HS-5 (cell line): ENCODE measurements at regions not wholly inside any gene's neighbourhood (a gene's known extent, or its start where the extent isn't known, plus 50 kb on each side); places are given as distances from the start of the nearest gene placed in this dataset.
"Not testable (repeated sequence)": the region's sequence is repeated elsewhere in the genome, so short reads cannot be mapped to it uniquely, and the experiment has no call there.

ENCODE experiments used
- DNase-seq: peaks from one replicate; pipeline ENCODE4 v3.0.0-alpha.2; 2012; ENCODE audit warnings: low read depth

DNA sequence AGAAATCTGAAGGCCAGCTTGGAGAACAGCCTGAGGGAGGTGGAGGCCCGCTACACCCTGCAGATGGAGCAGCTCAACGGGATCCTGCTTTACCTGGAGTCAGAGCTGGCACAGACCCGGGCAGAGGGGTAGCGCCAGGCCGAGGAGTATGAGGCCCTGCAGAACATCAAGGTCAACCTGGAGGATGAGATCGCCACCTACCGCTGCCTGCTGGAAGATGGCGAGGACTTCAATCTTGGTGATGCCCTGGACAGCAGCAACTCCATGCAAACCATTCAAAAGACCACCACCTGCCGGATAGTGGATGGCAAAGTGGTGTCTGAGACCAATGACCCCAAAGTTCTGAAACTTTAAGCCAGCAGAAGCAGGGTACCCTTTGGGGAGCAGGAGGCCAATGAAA lies 318.4 kb downstream of the ZFHX3 start:
- not testable (repeated sequence) for DNase-seq

DNA sequence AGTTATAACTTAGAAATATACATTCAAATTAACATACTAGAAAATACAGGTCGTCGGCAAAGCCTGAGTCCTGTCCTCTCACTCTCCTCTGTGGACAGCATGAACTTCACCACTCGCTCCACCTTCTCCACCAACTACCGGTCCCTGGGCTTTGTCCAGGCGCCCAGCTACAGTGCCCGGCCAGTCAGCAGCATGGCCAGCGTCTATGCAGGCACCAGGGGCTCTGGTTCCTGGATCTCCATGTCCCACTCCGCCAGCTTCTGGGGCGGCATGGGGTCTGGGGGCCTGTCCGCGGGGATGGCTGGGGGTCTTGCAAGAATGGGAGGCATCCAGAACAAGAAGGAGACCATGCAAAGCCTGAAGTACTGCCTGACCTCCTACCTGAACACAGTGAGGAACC lies 319.4 kb downstream of the ZFHX3 start:
- DNase-seq = no peak

DNA sequence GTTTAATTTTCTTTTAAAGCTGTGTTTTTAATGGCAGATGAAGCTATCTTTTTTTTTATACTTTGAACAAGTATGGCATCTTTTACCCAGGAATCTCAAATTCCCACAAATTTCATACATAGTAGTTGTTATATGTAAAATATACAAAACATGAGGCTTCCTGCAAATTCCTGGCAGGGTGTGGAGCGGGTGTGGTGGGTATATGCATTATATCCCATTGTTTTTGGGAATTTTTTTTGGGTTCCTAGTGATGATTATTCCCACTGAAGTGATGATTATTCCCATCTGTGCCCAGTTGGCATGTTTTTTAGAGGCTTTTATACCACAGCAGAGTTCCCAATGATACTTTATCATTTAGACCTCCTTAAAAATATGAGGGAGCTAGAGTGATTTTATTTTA lies 320.4 kb downstream of the ZFHX3 start:
- DNase-seq = no peak

DNA sequence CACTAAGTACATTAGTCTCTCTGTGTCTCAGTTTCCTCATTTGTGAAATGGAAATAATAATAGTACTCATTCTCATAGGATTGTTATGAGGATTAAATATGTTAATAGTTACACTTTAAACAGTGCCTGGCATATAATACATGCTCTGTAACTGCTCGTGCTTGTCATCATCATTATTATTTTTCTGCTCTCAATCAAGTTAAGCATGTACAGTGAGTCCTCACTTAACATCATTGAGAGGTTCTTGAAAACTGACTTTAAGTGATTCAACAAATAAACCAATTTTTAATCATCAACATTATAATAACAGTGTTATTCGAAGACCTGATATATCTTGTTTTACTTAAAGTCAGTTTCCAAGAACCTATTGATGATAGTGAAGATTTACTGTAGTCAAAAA lies 322.3 kb downstream of the ZFHX3 start:
- DNase-seq = no peak

DNA sequence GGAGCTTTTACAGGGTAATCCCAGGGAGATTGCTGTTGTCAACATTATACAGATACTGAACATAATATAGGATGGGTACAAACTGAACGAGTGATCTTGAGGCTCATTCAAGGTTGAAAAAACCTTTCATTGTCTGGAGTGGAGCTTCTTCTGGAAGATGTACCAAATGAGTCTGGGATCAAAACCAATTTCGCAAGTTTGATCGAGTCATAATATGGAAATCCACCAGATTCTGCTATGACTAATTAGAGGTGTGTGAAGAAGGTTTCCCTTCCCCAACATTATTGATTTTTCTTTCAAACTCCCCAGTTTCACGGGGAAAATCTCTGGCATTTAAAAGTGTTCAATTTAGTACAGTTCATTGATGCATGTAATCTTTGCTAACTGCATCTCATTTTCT lies 324.1 kb downstream of the ZFHX3 start:
- DNase-seq = peak; percentile 71

DNA sequence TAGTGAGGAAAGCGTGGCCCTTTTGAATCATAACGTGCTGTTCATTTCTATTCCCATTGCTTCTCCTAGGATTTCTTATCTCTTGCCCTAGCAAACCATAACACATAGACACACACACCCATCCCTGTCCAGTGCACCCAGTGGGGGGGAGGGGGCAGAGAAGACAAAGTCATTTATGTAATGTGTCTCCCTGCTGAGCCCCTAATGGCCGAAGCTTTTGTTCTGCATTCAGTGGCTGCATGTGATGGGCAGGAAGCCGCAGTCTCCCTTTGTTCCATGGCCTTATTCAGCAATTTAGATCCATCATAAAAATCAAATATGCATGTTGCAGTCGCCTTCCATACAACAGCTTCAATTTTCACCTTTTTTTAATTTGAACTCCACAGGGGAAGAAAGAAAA lies 325.4 kb downstream of the ZFHX3 start:
- no peak for DNase-seq

DNA sequence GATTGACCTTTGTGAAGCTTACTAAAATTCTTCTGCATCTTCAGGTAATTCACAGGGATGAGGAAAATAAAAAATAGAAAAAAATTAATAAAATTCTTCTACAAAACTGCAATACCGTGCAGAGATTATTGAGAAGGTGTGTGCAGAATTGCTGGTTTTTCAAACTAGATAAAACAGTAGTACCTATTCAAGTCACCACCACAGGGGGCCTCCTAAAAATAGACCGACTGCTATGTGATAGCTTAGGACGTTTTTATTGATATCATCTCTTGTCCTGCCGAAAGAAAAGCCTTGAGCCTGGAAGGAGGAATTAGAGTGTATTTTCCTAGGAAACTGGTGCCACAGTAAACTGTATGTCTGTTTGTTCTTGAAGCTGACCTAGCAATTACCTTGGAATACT lies 325.9 kb downstream of the ZFHX3 start:
- no peak for DNase-seq

DNA sequence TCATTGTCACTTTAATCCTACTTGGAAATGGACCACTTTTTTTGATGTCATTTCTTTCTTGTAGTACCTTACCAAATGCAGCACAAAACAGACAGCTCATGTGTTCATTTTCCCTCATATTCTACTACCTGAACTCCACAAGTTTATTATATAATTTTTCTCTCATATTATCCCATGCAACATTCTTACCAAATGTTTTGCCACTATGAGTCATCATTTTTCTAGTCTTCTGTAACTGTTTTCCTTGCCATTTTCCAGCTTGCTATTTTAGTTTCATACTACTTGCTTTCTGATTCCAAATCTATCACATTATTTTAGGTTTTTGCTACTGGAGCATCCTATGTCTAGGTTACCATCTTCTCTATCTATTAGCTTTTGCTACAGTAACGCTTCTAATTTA lies 332.7 kb downstream of the ZFHX3 start:
- no peak for DNase-seq

DNA sequence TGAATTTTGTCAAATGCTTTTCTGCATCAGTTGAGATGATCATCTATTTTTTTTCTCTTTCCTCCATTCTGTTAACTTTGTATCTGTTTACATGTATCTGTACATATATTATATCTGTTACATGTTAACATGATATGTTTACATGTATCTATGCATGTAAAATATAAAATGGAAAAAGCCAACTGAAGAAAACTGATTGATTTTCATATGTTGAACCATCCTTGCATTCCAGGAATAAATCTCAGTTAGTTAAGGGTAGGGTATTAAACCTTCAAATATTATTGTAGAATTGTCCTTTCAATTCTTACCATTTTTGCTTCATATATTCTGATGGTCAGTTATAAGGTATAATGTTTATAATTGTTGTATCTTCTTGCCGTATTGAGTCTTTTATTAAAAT lies 336.1 kb downstream of the ZFHX3 start:
- no peak for DNase-seq

DNA sequence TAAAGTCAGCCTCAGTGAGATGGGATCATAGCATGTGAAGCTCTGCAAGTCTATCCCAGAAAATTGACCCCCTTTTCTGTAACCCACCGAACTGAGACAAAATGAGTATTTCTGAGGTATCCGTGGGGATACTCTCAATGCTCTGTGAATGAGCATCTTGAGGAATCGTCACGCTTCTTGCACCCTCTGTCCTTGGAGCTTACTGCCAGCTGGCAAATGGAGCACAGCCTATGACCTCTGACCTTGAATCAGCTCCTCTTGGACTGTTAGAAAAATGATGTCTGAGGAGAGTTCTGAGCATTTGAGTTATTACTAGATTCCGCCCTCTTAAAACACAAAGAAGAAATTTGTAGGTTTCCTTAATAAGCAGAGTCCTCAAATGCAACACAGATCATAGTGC lies 342.1 kb downstream of the ZFHX3 start:
- no peak for DNase-seq

DNA sequence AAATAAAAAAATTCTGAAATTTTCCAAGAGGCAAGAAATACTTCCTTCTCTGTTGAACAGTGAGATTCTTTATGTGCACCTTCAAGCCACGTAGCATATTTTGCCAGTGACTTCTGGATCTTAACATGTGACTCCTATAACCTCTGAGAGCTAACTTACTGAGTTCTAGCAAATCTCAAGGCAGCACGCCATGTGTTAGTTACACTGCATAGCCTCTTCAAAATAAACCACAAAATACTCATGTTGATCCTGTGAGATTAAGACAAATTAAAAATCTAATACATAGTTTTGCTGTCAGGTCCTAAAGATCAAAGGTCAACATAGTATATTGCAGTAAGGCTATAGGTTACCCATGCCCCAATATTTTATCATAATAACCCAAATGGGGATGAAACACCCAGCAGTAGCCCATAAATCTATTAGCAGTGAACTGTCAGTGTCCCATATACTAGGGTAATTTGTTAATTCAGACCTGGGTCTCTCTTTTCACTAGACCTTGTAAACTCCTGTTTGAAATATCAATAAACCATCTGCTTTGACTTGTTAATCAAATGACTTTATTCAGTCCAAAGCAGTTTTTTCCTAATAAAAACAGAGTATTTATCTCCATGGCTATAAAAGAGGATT lies 343.1 kb downstream of the ZFHX3 start:
- DNase-seq = no peak

DNA sequence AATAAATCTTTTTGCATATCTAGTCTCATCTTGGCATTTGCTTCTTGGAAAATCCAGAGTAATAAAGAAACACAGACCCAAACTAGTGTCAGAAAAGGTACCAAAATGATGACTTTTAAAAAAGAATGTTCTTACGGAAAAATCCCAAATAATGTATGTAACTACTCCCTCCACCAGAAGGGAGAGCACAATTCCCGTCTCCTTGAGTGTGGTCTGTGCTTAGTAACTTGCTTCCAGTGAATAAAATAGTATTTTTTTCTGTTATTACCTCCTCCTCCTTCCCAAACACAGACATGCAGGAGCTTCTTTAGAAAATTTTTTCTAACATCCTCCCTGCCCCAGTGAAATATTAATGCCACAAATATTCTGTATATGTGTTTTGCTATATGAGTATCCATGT lies 358.1 kb downstream of the ZFHX3 start:
- no peak for DNase-seq

DNA sequence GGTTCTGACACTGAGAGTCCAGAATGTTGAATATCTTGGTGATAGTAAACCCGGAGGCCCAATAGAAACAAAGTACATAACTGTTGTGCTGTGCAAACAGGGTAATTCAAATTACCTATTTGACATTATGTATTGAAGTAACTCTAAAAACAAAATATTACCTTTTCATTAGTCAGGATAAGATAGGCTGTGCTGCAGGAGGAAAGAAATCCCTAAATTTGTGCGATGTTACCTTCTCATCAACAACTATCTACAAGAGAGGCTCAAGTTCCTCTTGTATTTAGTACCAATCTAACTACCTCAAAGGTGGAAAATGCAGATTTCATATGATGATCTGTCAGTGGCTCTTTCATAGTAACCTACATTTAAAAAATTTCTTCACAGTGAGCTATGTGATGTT lies 367.2 kb downstream of the ZFHX3 start:
- DNase-seq = no peak

DNA sequence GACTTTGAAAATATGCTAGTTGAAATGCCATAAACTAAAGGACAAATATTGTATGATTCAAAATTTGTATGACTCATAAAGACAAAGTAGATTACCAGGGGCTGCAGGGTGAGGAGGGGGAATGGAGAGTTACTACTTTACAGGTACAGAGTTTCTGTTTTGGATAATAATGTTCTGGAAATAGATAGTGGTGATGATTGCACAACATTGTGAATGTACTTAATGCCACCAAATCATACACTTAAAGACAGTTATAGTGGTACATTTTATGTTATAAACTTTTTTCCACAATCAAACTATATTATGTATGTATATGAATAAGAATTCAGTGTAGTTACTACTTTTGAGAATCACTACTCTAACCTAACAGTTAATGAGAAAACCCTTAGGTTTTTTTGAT lies 368.1 kb downstream of the ZFHX3 start:
- no peak for DNase-seq

DNA sequence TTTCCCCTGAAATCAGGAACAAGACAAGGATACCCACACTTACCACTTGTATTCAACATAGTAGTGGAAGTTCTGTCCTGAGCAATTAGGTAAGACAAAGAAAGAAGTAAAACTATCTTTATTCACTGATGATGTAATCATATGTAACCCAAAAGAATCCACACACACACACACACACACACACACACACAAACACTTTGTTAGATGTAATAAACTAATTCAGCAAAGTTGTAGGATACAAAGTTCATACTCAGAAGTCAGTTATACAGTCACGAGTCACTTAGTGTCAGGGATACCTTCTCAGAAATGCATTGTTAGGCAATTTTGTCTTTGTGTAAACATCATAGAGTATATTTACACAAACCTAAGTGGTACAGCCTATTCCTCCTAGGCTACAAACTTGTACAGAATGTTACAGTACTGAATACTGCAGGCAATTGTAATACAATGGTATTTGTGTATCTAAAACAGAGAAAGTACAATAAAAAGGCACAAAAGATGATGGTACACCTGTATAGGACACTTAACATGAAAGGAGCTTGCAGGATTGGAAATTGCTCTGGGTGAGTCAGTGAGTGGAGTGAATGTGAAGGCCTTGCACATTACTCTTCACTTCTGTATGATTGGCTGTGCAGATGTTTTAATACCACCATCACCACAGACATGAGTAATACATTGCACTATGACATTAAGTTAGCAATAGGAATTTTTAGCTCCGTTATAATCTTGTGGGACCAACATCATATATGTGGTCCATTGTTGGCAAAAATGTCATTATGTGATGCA lies 370.1 kb downstream of the ZFHX3 start:
- peak; percentile 45 for DNase-seq

DNA sequence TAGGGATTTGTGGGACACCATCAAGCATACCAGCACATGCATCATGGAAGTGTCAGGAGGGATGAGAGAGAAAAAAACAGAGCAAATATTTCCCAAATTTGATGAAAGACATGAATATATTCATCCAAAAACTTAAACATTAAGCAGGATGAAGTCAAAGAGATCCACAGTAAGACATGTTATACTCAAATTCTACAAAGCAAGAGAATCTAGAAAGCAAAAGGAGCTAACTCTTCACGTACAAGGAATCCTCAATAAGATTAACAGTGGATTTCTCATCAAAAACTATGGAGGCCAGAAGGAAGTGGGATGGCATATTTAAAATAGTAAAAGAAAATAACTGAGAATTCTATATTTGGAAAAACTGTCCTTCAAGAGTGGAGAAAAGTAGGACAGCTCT lies 374.8 kb downstream of the ZFHX3 start:
- DNase-seq = no peak

DNA sequence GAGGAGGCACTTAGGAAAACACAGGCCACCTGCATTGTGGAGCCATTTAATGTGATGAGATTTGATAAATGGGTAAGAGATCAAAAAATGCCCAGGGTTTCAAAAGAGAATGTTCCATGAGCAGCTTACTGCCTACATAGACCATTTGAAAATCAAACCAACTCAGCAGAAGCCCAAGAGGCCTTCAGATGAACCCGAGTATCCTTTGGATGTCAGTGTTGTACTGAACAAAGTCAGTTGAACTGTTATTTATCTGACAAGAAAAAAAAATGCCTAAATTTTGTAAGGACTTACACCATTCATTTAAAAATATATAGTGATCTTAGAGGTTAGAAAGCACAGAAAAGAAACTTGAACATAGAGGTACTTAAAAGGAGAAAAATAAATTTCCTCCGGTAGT lies 381.7 kb downstream of the ZFHX3 start:
- DNase-seq = no peak

DNA sequence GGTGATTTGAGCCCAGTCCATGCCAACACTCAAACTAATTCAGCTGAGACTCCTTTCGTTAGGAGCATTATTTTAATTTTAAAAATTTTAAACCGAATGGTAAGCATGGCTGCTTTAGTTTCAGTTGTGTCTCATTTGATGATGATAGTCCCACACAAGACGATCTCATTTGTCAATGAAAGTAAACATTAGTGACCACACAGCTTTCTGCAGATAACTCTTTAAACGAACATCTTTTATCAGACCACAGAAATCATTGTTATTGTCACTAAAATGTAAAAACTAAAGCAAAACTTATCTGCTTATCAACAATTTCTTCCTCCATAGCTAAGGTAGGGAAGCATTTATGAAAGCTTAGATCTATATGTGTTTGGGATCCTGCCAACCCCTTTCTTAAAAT lies 382.2 kb downstream of the ZFHX3 start:
- DNase-seq = no peak

DNA sequence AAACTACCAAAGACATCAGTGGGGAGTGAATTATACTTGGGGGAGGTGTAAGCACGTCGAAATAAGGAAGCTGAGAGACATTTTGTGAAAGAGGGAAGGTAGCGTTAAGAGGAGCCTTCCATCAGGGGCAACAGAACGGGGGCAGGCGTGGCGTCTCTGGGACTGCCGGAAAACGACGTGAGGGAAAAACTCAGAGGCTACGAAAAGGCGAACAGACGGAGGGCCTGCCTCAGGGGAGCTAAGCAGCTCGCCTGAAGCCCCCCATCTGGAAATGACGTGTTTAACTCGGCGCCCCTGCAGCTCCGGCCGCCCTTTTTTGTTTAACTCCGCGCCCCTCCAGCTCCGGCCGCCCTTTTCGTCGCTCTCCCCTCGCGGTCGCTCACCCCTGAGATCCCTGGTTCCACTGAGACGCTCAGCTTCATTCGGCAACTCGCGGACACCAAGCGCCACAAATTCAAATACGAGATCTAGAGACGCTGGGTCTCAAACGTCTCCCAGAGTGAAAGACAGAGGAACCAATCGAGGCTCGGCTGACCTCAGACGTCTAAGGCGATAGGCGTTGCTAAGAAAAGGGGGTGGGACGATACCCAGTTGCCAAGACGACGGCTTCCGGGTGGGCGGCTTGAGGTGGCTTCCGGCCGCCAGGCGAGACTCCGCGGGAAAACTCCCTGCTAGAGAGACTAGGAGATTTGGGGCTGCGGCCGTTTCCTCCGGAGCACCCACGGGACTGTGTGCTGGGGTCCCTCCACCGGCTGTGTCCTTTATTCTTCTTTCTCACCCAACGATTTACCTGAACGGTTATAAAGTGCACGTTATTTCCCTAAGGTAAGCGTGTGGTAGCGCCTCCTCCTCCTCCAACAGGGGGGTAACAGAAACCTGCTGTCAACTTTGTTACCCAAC lies 383.2 kb downstream of the ZFHX3 start:
- peak; percentile 96 for DNase-seq

DNA sequence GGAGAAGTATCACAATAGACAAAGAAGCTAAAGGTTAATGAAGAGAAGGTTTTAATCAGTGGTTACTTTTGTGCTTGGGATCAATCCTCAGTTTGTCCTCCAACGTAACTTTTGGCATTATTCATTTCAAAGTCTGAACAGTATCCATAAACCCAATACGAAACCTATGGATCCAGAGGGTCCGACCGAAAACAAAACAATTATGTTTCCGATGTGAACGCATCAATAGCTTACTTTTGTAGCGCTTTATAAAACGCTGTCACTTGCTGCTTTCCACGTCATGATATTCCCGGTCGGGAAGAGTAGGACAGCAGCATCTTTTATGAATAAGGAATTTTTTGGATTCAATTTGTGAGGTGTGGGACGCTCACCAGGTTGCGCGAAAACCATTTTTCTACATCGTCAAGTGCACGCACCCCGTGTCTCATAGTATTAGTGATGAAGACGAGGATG lies 383.8 kb downstream of the ZFHX3 start:
- no peak for DNase-seq

DNA sequence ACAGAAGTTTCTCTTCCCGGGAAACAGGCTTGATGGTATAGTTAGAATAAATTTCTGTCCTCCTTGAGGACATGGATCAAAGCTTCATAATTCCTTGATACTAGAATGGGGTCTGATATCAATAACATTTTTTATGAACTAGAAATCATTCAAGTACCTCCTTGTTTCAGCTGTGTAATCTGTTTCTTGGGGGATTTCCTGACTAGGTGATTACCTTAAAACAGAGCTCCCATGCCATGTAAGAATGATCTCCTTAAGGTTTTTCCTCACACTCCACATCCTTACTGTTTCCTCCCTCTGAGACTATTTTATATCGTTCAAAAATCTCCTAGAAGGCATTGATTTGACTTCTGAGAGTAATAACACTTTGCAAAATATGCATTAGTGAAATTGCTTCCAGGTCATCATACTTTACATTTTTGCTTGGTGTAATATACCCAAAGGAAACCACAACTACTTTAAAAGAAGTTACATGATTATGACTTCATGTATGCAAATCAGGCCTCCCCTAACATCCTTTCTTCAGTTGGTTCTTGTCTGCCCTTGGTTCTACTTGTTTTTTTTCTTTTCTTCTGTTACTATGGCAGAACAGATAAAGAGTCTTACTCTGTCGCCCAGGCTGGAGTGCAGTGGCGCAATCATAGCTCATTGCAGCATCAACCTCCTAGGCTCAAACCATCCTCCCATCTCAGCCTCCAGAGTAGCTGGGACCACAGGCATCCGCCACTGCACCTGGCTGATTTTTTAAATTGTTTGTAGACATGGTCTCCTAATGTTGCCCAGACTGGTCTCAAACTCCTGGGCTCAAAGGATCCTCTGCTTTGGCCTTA lies 388.8 kb downstream of the ZFHX3 start:
- DNase-seq = no peak

DNA sequence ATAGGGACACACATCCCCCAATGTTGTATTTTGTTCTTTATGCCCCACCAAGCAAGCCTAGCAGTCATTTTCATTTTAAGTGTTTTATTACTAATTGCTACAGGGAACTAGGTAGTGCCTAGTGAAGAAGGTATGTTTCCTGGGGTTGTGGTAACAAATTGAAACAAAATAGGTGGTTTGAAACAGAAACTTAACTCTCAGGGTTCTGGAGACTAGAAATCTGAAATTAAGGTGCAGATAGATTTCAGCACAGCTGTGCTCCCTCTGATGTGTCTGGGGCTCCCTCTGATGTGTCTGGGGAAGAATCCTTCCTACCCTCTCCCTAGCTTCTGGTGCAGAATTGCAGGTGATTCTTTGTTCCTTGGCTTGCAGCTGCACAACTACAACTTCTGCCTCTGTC lies 390.1 kb downstream of the ZFHX3 start:
- DNase-seq = no peak
